WTC11 (cell line): ENCODE measurements at regions not wholly inside any gene's neighbourhood (a gene's known extent, or its start where the extent isn't known, plus 50 kb on each side); places are given as distances from the start of the nearest gene placed in this dataset.

ENCODE experiments used
- FOXP1 ChIP-seq: sonication (generic); formaldehyde crosslinking; IDR thresholded peaks from 2 replicates; pipeline ENCODE4 v1.8.0; 2022; ENCODE audit warnings: missing genetic modification reagents, mild to moderate bottlenecking, moderate library complexity, borderline replicate concordance
- MXD4 ChIP-seq: fragments of 250-450 bp; sonication (Bioruptor Pico); IDR thresholded peaks from 2 replicates; pipeline ENCODE4 v1.8.0; 2021; ENCODE audit warnings: mild to moderate bottlenecking, moderate library complexity, borderline replicate concordance
- RELA ChIP-seq: sonication (generic); formaldehyde crosslinking; IDR thresholded peaks from 2 replicates; pipeline ENCODE4 v1.8.1; 2022; ENCODE audit warnings: missing genetic modification reagents, mild to moderate bottlenecking, borderline replicate concordance
- SP1 ChIP-seq: sonication (generic); formaldehyde crosslinking; conservative IDR thresholded peaks from 2 replicates; pipeline ENCODE4 v1.8.1; 2022; ENCODE audit warnings: missing genetic modification reagents
- TCF7 ChIP-seq: sonication (generic); formaldehyde crosslinking; IDR thresholded peaks from 2 replicates; pipeline ENCODE4 v1.8.0; 2022; ENCODE audit warnings: mild to moderate bottlenecking, low read depth, missing genetic modification reagents, moderate library complexity
- TEAD4 ChIP-seq: sonication (generic); formaldehyde crosslinking; IDR thresholded peaks from 2 replicates; pipeline ENCODE4 v1.8.0; 2022; ENCODE audit warnings: mild to moderate bottlenecking, missing genetic modification reagents
- TF ChIP-seq, protein P1 (sequence below): sonication (generic); formaldehyde crosslinking; IDR thresholded peaks from 2 replicates; pipeline ENCODE4 v1.8.1; 2023; ENCODE audit warnings: mild to moderate bottlenecking, missing genetic modification reagents
- TF ChIP-seq, protein P2 (sequence below): fragments of 200-600 bp; IDR thresholded peaks from 2 replicates; pipeline ENCODE4 v1.8.0; 2022; ENCODE audit warnings: antibody characterized with exemption
- TF ChIP-seq, protein P3 (sequence below): sonication (generic); formaldehyde crosslinking; IDR thresholded peaks from 2 replicates; pipeline ENCODE4 v1.8.1; 2023; ENCODE audit warnings: mild to moderate bottlenecking, missing genetic modification reagents, moderate library complexity
- TF ChIP-seq, protein P4 (sequence below): sonication (generic); formaldehyde crosslinking; conservative IDR thresholded peaks from 2 replicates; pipeline ENCODE4 v1.8.1; 2023; ENCODE audit warnings: mild to moderate bottlenecking, low read depth, missing genetic modification reagents, moderate library complexity
- TF ChIP-seq, protein P5 (sequence below): sonication (generic); formaldehyde crosslinking; IDR thresholded peaks from 2 replicates; pipeline ENCODE4 v1.8.1; 2022; ENCODE audit warnings: low read depth, missing genetic modification reagents, borderline replicate concordance
- TF ChIP-seq, protein P6 (sequence below): sonication (generic); formaldehyde crosslinking; IDR thresholded peaks from 2 replicates; pipeline ENCODE4 v1.8.1; 2022; ENCODE audit warnings: mild to moderate bottlenecking, missing genetic modification reagents, moderate library complexity, borderline replicate concordance
- TF ChIP-seq, protein P7 (sequence below): sonication (generic); formaldehyde crosslinking; IDR thresholded peaks from 2 replicates; pipeline ENCODE4 v1.8.0; 2022; ENCODE audit warnings: mild to moderate bottlenecking, missing genetic modification reagents

DNA sequence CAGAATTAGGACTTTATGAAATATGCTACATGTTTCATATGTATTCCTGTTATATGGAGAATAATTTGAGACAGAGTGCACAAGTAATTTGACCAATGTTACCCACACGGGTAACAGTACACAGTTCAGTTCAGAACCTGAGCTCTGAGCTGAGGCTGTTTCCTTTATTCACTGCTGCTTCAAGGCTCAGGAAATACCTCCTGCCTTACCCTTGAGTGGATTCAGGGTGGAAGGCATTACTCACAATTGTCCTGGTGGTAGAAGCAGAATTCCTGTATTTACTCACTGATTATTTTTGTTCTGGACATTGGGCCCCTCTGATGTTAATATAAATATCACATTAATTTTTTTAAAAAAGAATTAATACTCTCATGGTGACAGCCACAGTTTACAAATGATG, 73.5 kb upstream of the CAMK2D start:
- TF ChIP-seq, protein P1, sequence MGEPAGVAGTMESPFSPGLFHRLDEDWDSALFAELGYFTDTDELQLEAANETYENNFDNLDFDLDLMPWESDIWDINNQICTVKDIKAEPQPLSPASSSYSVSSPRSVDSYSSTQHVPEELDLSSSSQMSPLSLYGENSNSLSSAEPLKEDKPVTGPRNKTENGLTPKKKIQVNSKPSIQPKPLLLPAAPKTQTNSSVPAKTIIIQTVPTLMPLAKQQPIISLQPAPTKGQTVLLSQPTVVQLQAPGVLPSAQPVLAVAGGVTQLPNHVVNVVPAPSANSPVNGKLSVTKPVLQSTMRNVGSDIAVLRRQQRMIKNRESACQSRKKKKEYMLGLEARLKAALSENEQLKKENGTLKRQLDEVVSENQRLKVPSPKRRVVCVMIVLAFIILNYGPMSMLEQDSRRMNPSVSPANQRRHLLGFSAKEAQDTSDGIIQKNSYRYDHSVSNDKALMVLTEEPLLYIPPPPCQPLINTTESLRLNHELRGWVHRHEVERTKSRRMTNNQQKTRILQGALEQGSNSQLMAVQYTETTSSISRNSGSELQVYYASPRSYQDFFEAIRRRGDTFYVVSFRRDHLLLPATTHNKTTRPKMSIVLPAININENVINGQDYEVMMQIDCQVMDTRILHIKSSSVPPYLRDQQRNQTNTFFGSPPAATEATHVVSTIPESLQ (CRISPR knock-in tag) = no peak
- TF ChIP-seq, protein P2, sequence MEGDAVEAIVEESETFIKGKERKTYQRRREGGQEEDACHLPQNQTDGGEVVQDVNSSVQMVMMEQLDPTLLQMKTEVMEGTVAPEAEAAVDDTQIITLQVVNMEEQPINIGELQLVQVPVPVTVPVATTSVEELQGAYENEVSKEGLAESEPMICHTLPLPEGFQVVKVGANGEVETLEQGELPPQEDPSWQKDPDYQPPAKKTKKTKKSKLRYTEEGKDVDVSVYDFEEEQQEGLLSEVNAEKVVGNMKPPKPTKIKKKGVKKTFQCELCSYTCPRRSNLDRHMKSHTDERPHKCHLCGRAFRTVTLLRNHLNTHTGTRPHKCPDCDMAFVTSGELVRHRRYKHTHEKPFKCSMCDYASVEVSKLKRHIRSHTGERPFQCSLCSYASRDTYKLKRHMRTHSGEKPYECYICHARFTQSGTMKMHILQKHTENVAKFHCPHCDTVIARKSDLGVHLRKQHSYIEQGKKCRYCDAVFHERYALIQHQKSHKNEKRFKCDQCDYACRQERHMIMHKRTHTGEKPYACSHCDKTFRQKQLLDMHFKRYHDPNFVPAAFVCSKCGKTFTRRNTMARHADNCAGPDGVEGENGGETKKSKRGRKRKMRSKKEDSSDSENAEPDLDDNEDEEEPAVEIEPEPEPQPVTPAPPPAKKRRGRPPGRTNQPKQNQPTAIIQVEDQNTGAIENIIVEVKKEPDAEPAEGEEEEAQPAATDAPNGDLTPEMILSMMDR = no peak
- no peak for TF ChIP-seq TEAD4 (CRISPR knock-in tag)
- TF ChIP-seq, protein P3, sequence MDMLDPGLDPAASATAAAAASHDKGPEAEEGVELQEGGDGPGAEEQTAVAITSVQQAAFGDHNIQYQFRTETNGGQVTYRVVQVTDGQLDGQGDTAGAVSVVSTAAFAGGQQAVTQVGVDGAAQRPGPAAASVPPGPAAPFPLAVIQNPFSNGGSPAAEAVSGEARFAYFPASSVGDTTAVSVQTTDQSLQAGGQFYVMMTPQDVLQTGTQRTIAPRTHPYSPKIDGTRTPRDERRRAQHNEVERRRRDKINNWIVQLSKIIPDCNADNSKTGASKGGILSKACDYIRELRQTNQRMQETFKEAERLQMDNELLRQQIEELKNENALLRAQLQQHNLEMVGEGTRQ (CRISPR knock-in tag) = no peak
- TF ChIP-seq, protein P4, sequence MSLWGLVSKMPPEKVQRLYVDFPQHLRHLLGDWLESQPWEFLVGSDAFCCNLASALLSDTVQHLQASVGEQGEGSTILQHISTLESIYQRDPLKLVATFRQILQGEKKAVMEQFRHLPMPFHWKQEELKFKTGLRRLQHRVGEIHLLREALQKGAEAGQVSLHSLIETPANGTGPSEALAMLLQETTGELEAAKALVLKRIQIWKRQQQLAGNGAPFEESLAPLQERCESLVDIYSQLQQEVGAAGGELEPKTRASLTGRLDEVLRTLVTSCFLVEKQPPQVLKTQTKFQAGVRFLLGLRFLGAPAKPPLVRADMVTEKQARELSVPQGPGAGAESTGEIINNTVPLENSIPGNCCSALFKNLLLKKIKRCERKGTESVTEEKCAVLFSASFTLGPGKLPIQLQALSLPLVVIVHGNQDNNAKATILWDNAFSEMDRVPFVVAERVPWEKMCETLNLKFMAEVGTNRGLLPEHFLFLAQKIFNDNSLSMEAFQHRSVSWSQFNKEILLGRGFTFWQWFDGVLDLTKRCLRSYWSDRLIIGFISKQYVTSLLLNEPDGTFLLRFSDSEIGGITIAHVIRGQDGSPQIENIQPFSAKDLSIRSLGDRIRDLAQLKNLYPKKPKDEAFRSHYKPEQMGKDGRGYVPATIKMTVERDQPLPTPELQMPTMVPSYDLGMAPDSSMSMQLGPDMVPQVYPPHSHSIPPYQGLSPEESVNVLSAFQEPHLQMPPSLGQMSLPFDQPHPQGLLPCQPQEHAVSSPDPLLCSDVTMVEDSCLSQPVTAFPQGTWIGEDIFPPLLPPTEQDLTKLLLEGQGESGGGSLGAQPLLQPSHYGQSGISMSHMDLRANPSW (CRISPR knock-in tag) = no peak
- TF ChIP-seq, protein P5, sequence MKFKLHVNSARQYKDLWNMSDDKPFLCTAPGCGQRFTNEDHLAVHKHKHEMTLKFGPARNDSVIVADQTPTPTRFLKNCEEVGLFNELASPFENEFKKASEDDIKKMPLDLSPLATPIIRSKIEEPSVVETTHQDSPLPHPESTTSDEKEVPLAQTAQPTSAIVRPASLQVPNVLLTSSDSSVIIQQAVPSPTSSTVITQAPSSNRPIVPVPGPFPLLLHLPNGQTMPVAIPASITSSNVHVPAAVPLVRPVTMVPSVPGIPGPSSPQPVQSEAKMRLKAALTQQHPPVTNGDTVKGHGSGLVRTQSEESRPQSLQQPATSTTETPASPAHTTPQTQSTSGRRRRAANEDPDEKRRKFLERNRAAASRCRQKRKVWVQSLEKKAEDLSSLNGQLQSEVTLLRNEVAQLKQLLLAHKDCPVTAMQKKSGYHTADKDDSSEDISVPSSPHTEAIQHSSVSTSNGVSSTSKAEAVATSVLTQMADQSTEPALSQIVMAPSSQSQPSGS = no peak
- no peak for TF ChIP-seq SP1 (CRISPR knock-in tag)
- TF ChIP-seq, protein P6, sequence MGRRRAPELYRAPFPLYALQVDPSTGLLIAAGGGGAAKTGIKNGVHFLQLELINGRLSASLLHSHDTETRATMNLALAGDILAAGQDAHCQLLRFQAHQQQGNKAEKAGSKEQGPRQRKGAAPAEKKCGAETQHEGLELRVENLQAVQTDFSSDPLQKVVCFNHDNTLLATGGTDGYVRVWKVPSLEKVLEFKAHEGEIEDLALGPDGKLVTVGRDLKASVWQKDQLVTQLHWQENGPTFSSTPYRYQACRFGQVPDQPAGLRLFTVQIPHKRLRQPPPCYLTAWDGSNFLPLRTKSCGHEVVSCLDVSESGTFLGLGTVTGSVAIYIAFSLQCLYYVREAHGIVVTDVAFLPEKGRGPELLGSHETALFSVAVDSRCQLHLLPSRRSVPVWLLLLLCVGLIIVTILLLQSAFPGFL (CRISPR knock-in tag) = no peak
- TF ChIP-seq MXD4 (CRISPR knock-in tag) = no peak
- no peak for TF ChIP-seq TCF7
- no peak for TF ChIP-seq RELA
- TF ChIP-seq, protein P7, sequence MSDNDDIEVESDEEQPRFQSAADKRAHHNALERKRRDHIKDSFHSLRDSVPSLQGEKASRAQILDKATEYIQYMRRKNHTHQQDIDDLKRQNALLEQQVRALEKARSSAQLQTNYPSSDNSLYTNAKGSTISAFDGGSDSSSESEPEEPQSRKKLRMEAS (CRISPR knock-in tag) = no peak
- no peak for TF ChIP-seq FOXP1
